Erythroblast (primary cell): ENCODE measurements at regions not wholly inside any gene's neighbourhood (a gene's known extent, or its start where the extent isn't known, plus 50 kb on each side); places are given as distances from the start of the nearest gene placed in this dataset.

Experiments
- GATA1 ChIP-seq: IDR thresholded peaks from 2 replicates; pipeline ENCODE4 v1.6.1; 2011; ENCODE audit warnings: low read depth, mild to moderate bottlenecking, control low read depth, low read length, moderate library complexity
- POLR2A ChIP-seq: IDR thresholded peaks from 2 replicates; pipeline ENCODE4 v1.6.1; 2011; ENCODE audit warnings: mild to moderate bottlenecking, low read length

DNA sequence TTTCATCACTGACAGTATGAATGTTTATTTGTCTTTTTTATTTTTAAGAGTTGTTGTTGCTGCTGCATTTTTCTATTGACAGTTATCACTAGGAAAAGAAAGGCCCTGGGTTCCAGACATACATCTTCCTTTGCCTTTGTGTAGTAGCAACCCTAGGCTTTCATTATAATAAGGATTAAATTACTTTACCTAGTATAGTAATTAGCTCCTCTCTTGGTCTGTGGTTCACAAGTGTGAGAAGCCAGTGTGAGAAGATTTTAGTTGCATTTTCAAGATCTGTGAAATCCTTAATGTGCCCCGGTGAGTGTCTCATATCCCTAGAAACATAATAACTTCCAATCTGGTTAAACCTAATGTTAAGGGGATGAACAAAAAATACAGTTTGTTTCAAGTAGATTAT, 799.3 kb upstream of the MAP3K7 start:
- TF ChIP-seq POLR2A (no peak), GATA1 (no peak)
